GM12878 (cell line): ENCODE measurements at regions not wholly inside any gene's neighbourhood (a gene's known extent, or its start where the extent isn't known, plus 50 kb on each side); places are given as distances from the start of the nearest gene placed in this dataset.

Source experiments
- CTCF ChIP-seq, 3 experiments: IDR thresholded peaks in 2 of 3; conservative IDR thresholded peaks in 1 of 3; 2 replicates each; pipeline ENCODE4 v1.5.1; 2011; ENCODE audit warnings: low read depth in 3 of 3, low read length in 3 of 3, mild to moderate bottlenecking in 3 of 3, control low read depth in 2 of 3, moderate library complexity in 2 of 3, inconsistent platforms in 1 of 3, mixed read lengths in 1 of 3; ENCODE audit not compliant: control insufficient read depth in 2 of 3, insufficient read depth in 1 of 3; ENCODE audit errors: extremely low read depth in 1 of 3
- SMARCA5 ChIP-seq: fragments of 450-650 bp; IDR thresholded peaks from 2 replicates; pipeline ENCODE4 v1.6.1; 2017; ENCODE audit warnings: mild to moderate bottlenecking

- TF ChIP-seq CTCF (IDR thresholded peaks at IDR 0.05 in 2 of 3, conservative IDR thresholded peaks at IDR 0.05 in 1 of 3; ENCODE audit: control insufficient read depth in 2 of 3, extremely low read depth in 1 of 3, insufficient read depth in 1 of 3, low read depth in 3 of 3, low read length in 3 of 3): no peak
- no peak for TF ChIP-seq SMARCA5
These were observed 64.3 kb upstream of the HS3ST3A1 start for GRCh38 chr17:13665872-13666635.
